ENCODE measurements at regions not wholly inside any gene's neighbourhood (a gene's known extent, or its start where the extent isn't known, plus 50 kb on each side); places are given as distances from the start of the nearest gene placed in this dataset.
"Not testable (repeated sequence)": the region's sequence is repeated elsewhere in the genome, so short reads cannot be mapped to it uniquely, and the experiment has no call there.

GRCh38 chr15:44817797-44818196 lies 81.5 kb downstream of the TRIM69 start:
- DNase-seq (ENCODE audit: low spot score) = not testable (repeated sequence)

- DNase-seq (ENCODE audit: low spot score) = peak; percentile 18
Measured at GRCh38 chr15:44819331-44819987, 83.1 kb downstream of the TRIM69 start.

GRCh38 chr15:44820535-44820934 lies 84.2 kb downstream of the TRIM69 start:
- not testable (repeated sequence) for DNase-seq (ENCODE audit: low spot score)

- DNase-seq (ENCODE audit: low spot score) = not testable (repeated sequence)
Measured at GRCh38 chr15:44820967-44821366, 84.6 kb downstream of the TRIM69 start.

- not testable (repeated sequence) for DNase-seq (ENCODE audit: low spot score)
Measured at GRCh38 chr15:44824277-44825145, 88.2 kb downstream of the TRIM69 start.

- DNase-seq (ENCODE audit: low spot score) = not testable (repeated sequence)
Measured at GRCh38 chr15:44826583-44826982, 90.3 kb downstream of the TRIM69 start.

GRCh38 chr15:44828229-44828914 lies 92.0 kb downstream of the TRIM69 start:
- not testable (repeated sequence) for DNase-seq (ENCODE audit: low spot score)

- DNase-seq (ENCODE audit: low spot score) = not testable (repeated sequence)
Measured at GRCh38 chr15:44829150-44829549, 92.8 kb downstream of the TRIM69 start.

- DNase-seq (ENCODE audit: low spot score) = peak; percentile 68
Measured at GRCh38 chr15:44830692-44831408, 94.5 kb downstream of the TRIM69 start.

- not testable (repeated sequence) for DNase-seq (ENCODE audit: low spot score)
Measured at GRCh38 chr15:44831409-44831741, 95.0 kb downstream of the TRIM69 start.

- not testable (repeated sequence) for DNase-seq (ENCODE audit: low spot score)
Measured at GRCh38 chr15:44832133-44832532, 95.8 kb downstream of the TRIM69 start.

- not testable (repeated sequence) for DNase-seq (ENCODE audit: low spot score)
Measured at GRCh38 chr15:44833081-44833480, 96.8 kb downstream of the TRIM69 start.

GRCh38 chr15:44833761-44834160 lies 97.4 kb downstream of the TRIM69 start:
- DNase-seq (ENCODE audit: low spot score) = not testable (repeated sequence)

- not testable (repeated sequence) for DNase-seq (ENCODE audit: low spot score)
Measured at GRCh38 chr15:44835082-44835481, 98.8 kb downstream of the TRIM69 start.

- no peak for DNase-seq (ENCODE audit: low spot score)
Measured at GRCh38 chr15:44836094-44836493, 99.8 kb downstream of the TRIM69 start.

GRCh38 chr15:44838929-44839328 lies 102.6 kb downstream of the TRIM69 start:
- peak; percentile 60 for DNase-seq (ENCODE audit: low spot score)

- DNase-seq (ENCODE audit: low spot score) = not testable (repeated sequence)
Measured at GRCh38 chr15:44841762-44842161, 105.4 kb downstream of the TRIM69 start.

- not testable (repeated sequence) for DNase-seq (ENCODE audit: low spot score)
Measured at GRCh38 chr15:44842883-44843282, 106.6 kb downstream of the TRIM69 start.

- not testable (repeated sequence) for DNase-seq (ENCODE audit: low spot score)
Measured at GRCh38 chr15:44844936-44845335, 108.6 kb downstream of the TRIM69 start.

GRCh38 chr15:44846156-44846555 lies 109.8 kb downstream of the TRIM69 start:
- not testable (repeated sequence) for DNase-seq (ENCODE audit: low spot score)

GRCh38 chr15:44847555-44847954 lies 108.9 kb upstream of the TERB2 start:
- DNase-seq (ENCODE audit: low spot score) = not testable (repeated sequence)

- not testable (repeated sequence) for DNase-seq (ENCODE audit: low spot score)
Measured at GRCh38 chr15:44848859-44849258, 107.6 kb upstream of the TERB2 start.
